Adrenal gland (tissue), 9 donors: ENCODE measurements at regions not wholly inside any gene's neighbourhood (a gene's known extent, or its start where the extent isn't known, plus 50 kb on each side); places are given as distances from the start of the nearest gene placed in this dataset.

Experiments
- DNase-seq, 7 donors: peaks; one replicate each; pipeline ENCODE4 v3.0.0-alpha.2; 2019 to 2020
- H3K27ac ChIP-seq, 5 donors: fragments of 200-600 bp; sonication (generic) in 4 of 5; 1 replicate in 3 of 5; 2 replicates in 2 of 5; pipeline versions ENCODE4 v1.5.1 to v1.8.0; 2016 to 2020; ENCODE audit warnings: mild to moderate bottlenecking in 1 of 5
- H3K27me3 ChIP-seq: fragments of 200-600 bp; 2 replicates; pipeline ENCODE4 v1.8.0; 2021
- H3K36me3 ChIP-seq, 2 donors: fragments of 200-600 bp; replicated peaks in 1 of 2; 1 replicate in 1 of 2; 2 replicates in 1 of 2; pipeline versions ENCODE4 v1.5.1 to v1.8.0; 2018 to 2022
- H3K4me1 ChIP-seq, 2 donors: fragments of 200-600 bp; replicated peaks in 1 of 2; 1 replicate in 1 of 2; 2 replicates in 1 of 2; pipeline versions ENCODE4 v1.5.1 to v1.8.0; 2018 to 2021
- H3K4me3 ChIP-seq, 4 donors: fragments of 200-600 bp; sonication (generic) in 3 of 4; one replicate each; pipeline ENCODE4 v1.5.1; 2016 to 2018
- H3K9me3 ChIP-seq, 3 donors: fragments of 200-600 bp; sonication (generic) in 1 of 3; replicated peaks in 1 of 3; 1 replicate in 2 of 3; 2 replicates in 1 of 3; pipeline versions ENCODE4 v1.5.1 to v1.8.0; 2016 to 2021
- POLR2A ChIP-seq, 2 donors: fragments of 450-650 bp; IDR thresholded peaks; one replicate each; pipeline ENCODE4 v1.6.1; 2017; ENCODE audit warnings: antibody characterized with exemption in 2 of 2, mild to moderate bottlenecking in 2 of 2, moderate library complexity in 1 of 2
- WGBS, 4 donors: extraction: QIAGEN DNeasy Blood & Tissue Kit in 2 of 4; methylation state at CpG; one replicate each; pipeline versions ENCODE4 v1.1.5 to v1.1.7; 2013 to 2017; 5-methylcytosine and 5-hydroxymethylcytosine counted together
- intact Hi-C, 2 donors: fragments of 100-400 bp; cut with DNase I; formaldehyde crosslinking; loops; one replicate each; pipeline versions ENCODE4 v1.14.1 to v1.15.0; 2022 to 2023
- TF ChIP-seq, protein P1 (sequence below), 6 experiments: fragments of 450-650 bp in 4 of 6; fragments of 200-600 bp in 2 of 6; sonication (generic) in 1 of 6; IDR thresholded peaks; 1 replicate in 5 of 6; 2 replicates in 1 of 6; pipeline versions ENCODE4 v1.5.1 to v1.8.0; 2016 to 2021; ENCODE audit warnings: antibody characterized with exemption in 6 of 6, mild to moderate bottlenecking in 2 of 6, moderate library complexity in 1 of 6
- donor health status: healthy with polysubstance abuse.
- donor health status: Bipolar disorder and iron deficiency.
- donor health status: DM: yes; HTN: yes; CAD: no.
- donor health status: DM: no; HTN: no; CAD: no.
- donor health status: DM: no; HTN: no; CAD: no.

GRCh38 chr2:155695505-155695904, 637.0 kb downstream of the NR4A2 start:
- H3K36me3 ChIP-seq, result no peaks in the 10 kb centered on the region
- no peaks in the 10 kb centered on the region for H3K27me3 ChIP-seq
- H3K27ac ChIP-seq, result no peak overlapping the region
- WGBS, 4 donors, result 74 to 80% (median 76%) methylated on average over 2 of the region's 2 CpGs
- DNase-seq, result no peak
- intact Hi-C loops, result no loop called here
- no peaks in the 10 kb centered on the region for H3K4me1 ChIP-seq
- no peak overlapping the region for H3K4me3 ChIP-seq
- H3K9me3 ChIP-seq, result no peaks in the 10 kb centered on the region
- no peak for TF ChIP-seq POLR2A (IDR thresholded peaks at IDR 0.05)
- TF ChIP-seq, protein P1, sequence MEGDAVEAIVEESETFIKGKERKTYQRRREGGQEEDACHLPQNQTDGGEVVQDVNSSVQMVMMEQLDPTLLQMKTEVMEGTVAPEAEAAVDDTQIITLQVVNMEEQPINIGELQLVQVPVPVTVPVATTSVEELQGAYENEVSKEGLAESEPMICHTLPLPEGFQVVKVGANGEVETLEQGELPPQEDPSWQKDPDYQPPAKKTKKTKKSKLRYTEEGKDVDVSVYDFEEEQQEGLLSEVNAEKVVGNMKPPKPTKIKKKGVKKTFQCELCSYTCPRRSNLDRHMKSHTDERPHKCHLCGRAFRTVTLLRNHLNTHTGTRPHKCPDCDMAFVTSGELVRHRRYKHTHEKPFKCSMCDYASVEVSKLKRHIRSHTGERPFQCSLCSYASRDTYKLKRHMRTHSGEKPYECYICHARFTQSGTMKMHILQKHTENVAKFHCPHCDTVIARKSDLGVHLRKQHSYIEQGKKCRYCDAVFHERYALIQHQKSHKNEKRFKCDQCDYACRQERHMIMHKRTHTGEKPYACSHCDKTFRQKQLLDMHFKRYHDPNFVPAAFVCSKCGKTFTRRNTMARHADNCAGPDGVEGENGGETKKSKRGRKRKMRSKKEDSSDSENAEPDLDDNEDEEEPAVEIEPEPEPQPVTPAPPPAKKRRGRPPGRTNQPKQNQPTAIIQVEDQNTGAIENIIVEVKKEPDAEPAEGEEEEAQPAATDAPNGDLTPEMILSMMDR (IDR thresholded peaks at IDR 0.05), result no peak

- H3K27ac ChIP-seq, result no peak overlapping the region
- intact Hi-C loops, result no loop called here
- H3K4me1 ChIP-seq, result no peaks in the 10 kb centered on the region
- DNase-seq, result no peak
- H3K27me3 ChIP-seq, result no peaks in the 10 kb centered on the region
- H3K4me3 ChIP-seq, result no peak overlapping the region
- no peak for TF ChIP-seq POLR2A (IDR thresholded peaks at IDR 0.05)
- TF ChIP-seq, protein P1 (IDR thresholded peaks at IDR 0.05), result no peak
- H3K36me3 ChIP-seq, result no peaks in the 10 kb centered on the region
- H3K9me3 ChIP-seq, result no peaks in the 10 kb centered on the region
Measured at GRCh38 chr2:155692856-155693255, 639.7 kb downstream of the NR4A2 start.

GRCh38 chr2:155692106-155692505, 640.4 kb downstream of the NR4A2 start:
- intact Hi-C loops, result no loop called here
- DNase-seq, result no peak
- no peaks in the 10 kb centered on the region for H3K4me1 ChIP-seq
- no peak overlapping the region for H3K27ac ChIP-seq
- TF ChIP-seq POLR2A (IDR thresholded peaks at IDR 0.05), result no peak
- TF ChIP-seq, protein P1 (IDR thresholded peaks at IDR 0.05), result no peak
- no peak overlapping the region for H3K4me3 ChIP-seq
- H3K36me3 ChIP-seq, result no peaks in the 10 kb centered on the region
- H3K27me3 ChIP-seq, result no peaks in the 10 kb centered on the region
- H3K9me3 ChIP-seq, result no peaks in the 10 kb centered on the region

DNA sequence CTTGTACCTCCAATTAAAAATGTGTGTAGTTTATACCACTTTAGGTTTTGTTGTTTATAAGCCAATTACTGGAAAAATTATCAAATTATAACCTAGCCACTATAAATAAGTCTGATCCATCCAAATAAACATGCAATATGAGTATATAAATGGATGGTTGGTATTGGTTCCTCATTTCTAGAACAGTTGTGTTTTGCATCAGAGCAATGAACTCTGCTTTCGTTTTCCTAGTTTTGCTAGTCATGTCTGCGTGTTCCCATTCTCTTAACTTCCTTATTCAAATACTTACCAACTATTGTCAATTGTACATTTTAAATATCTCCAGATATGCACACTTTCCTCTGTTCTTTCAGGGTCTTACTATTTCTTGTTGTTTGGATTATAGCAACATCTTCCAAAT, 641.7 kb downstream of the NR4A2 start:
- intact Hi-C loops, result no loop called here
- Histone ChIP-seq H3K4me3 (no peak overlapping the region), H3K36me3 (no peaks in the 10 kb centered on the region), H3K4me1 (no peaks in the 10 kb centered on the region), H3K9me3 (no peaks in the 10 kb centered on the region), H3K27me3 (no peaks in the 10 kb centered on the region), H3K27ac (no peak overlapping the region)
- DNase-seq, result no peak
- 59 to 71% (median 67%) methylated on average over 2 of the region's 2 CpGs for WGBS, 4 donors
- TF ChIP-seq, protein P1 (IDR thresholded peaks at IDR 0.05), result no peak
- no peak for TF ChIP-seq POLR2A (IDR thresholded peaks at IDR 0.05)
